Uterus (tissue), 3 donors: ENCODE measurements at regions not wholly inside any gene's neighbourhood (a gene's known extent, or its start where the extent isn't known, plus 50 kb on each side); places are given as distances from the start of the nearest gene placed in this dataset.

Source experiments
- DNase-seq, 2 donors: peaks; one replicate each; pipeline ENCODE4 v3.0.0-alpha.2; 2019 to 2020
- H3K27ac ChIP-seq, 2 donors: fragments of 200-600 bp; sonication (generic); 1 replicate in 1 of 2; 2 replicates in 1 of 2; pipeline ENCODE4 v1.5.1; 2016 to 2018
- H3K27me3 ChIP-seq, 2 donors: fragments of 200-600 bp; sonication (generic); one replicate each; pipeline ENCODE4 v1.5.1; 2018 to 2019; ENCODE audit warnings: control low read depth in 1 of 2
- H3K36me3 ChIP-seq, 2 donors: fragments of 200-600 bp; sonication (generic); one replicate each; pipeline ENCODE4 v1.5.1; 2019; ENCODE audit warnings: control low read depth in 1 of 2
- H3K4me1 ChIP-seq, 2 donors: fragments of 200-600 bp; sonication (generic); one replicate each; pipeline ENCODE4 v1.5.1; 2018 to 2019; ENCODE audit warnings: control low read depth in 1 of 2
- H3K4me3 ChIP-seq, 2 donors: fragments of 200-600 bp; sonication (generic); 1 replicate in 1 of 2; 2 replicates in 1 of 2; pipeline ENCODE4 v1.5.1; 2018 to 2019; ENCODE audit warnings: mild to moderate bottlenecking in 1 of 2
- H3K9me3 ChIP-seq, 2 donors: fragments of 200-600 bp; sonication (generic); one replicate each; pipeline ENCODE4 v1.5.1; 2019; ENCODE audit warnings: control low read depth in 1 of 2
- POLR2A ChIP-seq, 2 donors: fragments of 450-650 bp; IDR thresholded peaks; one replicate each; pipeline ENCODE4 v1.6.1; 2016; ENCODE audit warnings: antibody characterized with exemption in 2 of 2, mild to moderate bottlenecking in 1 of 2, moderate library complexity in 1 of 2
- intact Hi-C: fragments of 100-400 bp; cut with DNase I; formaldehyde crosslinking; loops from one replicate; pipeline ENCODE4 v1.15.1; 2023; ENCODE audit warnings: low total_unique reads
- TF ChIP-seq, protein P1 (sequence below), 4 experiments: fragments of 200-600 bp in 2 of 4; fragments of 450-650 bp in 2 of 4; sonication (generic) in 2 of 4; IDR thresholded peaks; one replicate each; pipeline ENCODE4 v1.5.1; 2016 to 2019; ENCODE audit warnings: antibody characterized with exemption in 4 of 4, mild to moderate bottlenecking in 2 of 4, moderate library complexity in 1 of 4
- donor health status: DM: yes; HTN: yes; CAD: no.

GRCh38 chr1:239703075-239703474 is 316.7 kb downstream of the CHRM3 start:
- no peak overlapping the region for H3K4me3 ChIP-seq
- intact Hi-C loops = no loop called here
- H3K4me1 ChIP-seq = no peaks in the 10 kb centered on the region
- no peaks in the 10 kb centered on the region for H3K36me3 ChIP-seq
- TF ChIP-seq, protein P1, sequence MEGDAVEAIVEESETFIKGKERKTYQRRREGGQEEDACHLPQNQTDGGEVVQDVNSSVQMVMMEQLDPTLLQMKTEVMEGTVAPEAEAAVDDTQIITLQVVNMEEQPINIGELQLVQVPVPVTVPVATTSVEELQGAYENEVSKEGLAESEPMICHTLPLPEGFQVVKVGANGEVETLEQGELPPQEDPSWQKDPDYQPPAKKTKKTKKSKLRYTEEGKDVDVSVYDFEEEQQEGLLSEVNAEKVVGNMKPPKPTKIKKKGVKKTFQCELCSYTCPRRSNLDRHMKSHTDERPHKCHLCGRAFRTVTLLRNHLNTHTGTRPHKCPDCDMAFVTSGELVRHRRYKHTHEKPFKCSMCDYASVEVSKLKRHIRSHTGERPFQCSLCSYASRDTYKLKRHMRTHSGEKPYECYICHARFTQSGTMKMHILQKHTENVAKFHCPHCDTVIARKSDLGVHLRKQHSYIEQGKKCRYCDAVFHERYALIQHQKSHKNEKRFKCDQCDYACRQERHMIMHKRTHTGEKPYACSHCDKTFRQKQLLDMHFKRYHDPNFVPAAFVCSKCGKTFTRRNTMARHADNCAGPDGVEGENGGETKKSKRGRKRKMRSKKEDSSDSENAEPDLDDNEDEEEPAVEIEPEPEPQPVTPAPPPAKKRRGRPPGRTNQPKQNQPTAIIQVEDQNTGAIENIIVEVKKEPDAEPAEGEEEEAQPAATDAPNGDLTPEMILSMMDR (IDR thresholded peaks at IDR 0.05) = no peak
- no peak for TF ChIP-seq POLR2A (IDR thresholded peaks at IDR 0.05)
- no peak overlapping the region for H3K27ac ChIP-seq
- no peaks in the 10 kb centered on the region for H3K27me3 ChIP-seq
- DNase-seq = no peak
- H3K9me3 ChIP-seq = no peaks in the 10 kb centered on the region

DNA sequence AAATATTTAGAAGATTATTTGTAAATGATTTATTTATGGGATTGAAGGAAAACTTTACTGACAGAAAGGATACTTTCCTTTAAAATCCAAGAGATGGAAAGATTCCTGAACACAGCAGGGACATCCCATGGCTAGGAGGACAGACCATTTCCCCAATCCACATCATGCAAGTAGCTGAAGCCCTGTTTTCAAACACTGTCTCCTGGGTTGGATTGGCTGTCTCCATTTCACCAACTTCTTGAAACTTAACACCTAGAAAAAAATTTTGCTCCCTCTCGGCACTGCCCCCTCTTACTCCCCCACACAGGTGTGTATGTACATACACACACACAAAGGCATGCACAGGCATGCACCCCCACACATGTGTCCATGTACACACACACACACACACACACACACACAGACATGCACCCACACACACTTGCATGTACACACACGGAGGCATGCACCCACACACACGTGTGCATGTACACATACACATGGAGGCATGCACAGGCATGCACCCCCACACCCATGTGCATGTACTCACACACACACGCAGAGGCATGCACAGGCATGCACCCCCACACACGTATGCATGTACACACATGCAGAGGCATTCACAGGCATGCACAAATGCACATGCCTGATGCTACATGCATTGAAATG is 320.0 kb downstream of the CHRM3 start:
- intact Hi-C loops = no loop called here
- Histone ChIP-seq H3K27ac (no peak overlapping the region), H3K9me3 (no peaks in the 10 kb centered on the region), H3K4me1 (no peaks in the 10 kb centered on the region), H3K27me3 (no peaks in the 10 kb centered on the region), H3K4me3 (no peak overlapping the region), H3K36me3 (no peaks in the 10 kb centered on the region)
- no peak for DNase-seq
- TF ChIP-seq POLR2A (IDR thresholded peaks at IDR 0.05) = no peak
- TF ChIP-seq, protein P1 (IDR thresholded peaks at IDR 0.05) = no peak

GRCh38 chr1:239707615-239708014 is 321.2 kb downstream of the CHRM3 start:
- no peaks in the 10 kb centered on the region for H3K36me3 ChIP-seq
- H3K9me3 ChIP-seq = no peaks in the 10 kb centered on the region
- DNase-seq = no peak
- H3K27ac ChIP-seq = peak overlapping the region in 1 of 2 donors; percentile 40
- TF ChIP-seq, protein P1 (IDR thresholded peaks at IDR 0.05) = no peak
- TF ChIP-seq POLR2A (IDR thresholded peaks at IDR 0.05) = no peak
- H3K27me3 ChIP-seq = no peaks in the 10 kb centered on the region
- H3K4me1 ChIP-seq = no peaks in the 10 kb centered on the region
- H3K4me3 ChIP-seq = no peak overlapping the region
- intact Hi-C loops = no loop called here

DNA sequence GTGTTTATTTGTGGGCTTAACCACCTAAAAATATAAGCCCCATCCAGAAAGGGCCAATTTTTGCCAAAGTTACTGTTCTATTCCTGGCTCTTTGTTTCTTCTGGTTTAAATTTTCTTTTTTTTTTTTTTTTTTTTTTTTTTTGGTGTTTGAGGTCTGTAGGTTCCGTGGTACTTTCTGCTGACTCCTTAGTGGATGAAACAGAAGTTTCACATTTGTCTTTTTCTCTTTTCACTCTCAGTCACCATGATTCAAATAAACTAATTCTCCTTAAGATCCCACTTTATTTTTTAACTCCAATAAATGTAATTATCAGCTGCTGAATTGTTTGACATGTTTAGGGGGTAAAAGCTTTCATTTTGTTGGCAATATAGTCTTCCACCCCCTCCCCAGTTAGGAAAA is 322.3 kb downstream of the CHRM3 start:
- H3K36me3 ChIP-seq = no peaks in the 10 kb centered on the region
- intact Hi-C loops = no loop called here
- no peaks in the 10 kb centered on the region for H3K9me3 ChIP-seq
- no peak overlapping the region for H3K4me3 ChIP-seq
- no peak for DNase-seq
- H3K27ac ChIP-seq = peak overlapping the region in 1 of 2 donors; percentile 40
- H3K27me3 ChIP-seq = no peaks in the 10 kb centered on the region
- no peaks in the 10 kb centered on the region for H3K4me1 ChIP-seq
- TF ChIP-seq POLR2A (IDR thresholded peaks at IDR 0.05) = no peak
- TF ChIP-seq, protein P1 (IDR thresholded peaks at IDR 0.05) = no peak

- Histone ChIP-seq H3K27ac (no peak overlapping the region), H3K9me3 (no peaks in the 10 kb centered on the region), H3K36me3 (no peaks in the 10 kb centered on the region), H3K27me3 (no peaks in the 10 kb centered on the region), H3K4me1 (no peaks in the 10 kb centered on the region), H3K4me3 (no peak overlapping the region)
- no peak for TF ChIP-seq POLR2A (IDR thresholded peaks at IDR 0.05)
- TF ChIP-seq, protein P1 (IDR thresholded peaks at IDR 0.05) = no peak
- intact Hi-C loops = no loop called here
- DNase-seq = no peak
Measured at GRCh38 chr1:239711768-239712167, 325.4 kb downstream of the CHRM3 start.
